ENCODE measurements at regions not wholly inside any gene's neighbourhood (a gene's known extent, or its start where the extent isn't known, plus 50 kb on each side); places are given as distances from the start of the nearest gene placed in this dataset.

GRCh38 chr9:13372510-13372909 lies 93.0 kb upstream of the MPDZ start:
- no peaks in the 10 kb centered on the region for H4K20me1 ChIP-seq (replicated peaks; ENCODE audit: control insufficient read depth, insufficient read depth, low read length)
- no peaks in the 10 kb centered on the region for H3K9me1 ChIP-seq (ENCODE audit: control insufficient read depth, insufficient read depth, low read length)
- WGBS (ENCODE audit: insufficient coverage, low coverage, missing lambda C conversion rate) = 0% methylated on average over 1 of the region's 1 CpG
- no peaks in the 10 kb centered on the region for H3K36me3 ChIP-seq (ENCODE audit: control insufficient read depth, insufficient read depth, low read length)
- TF ChIP-seq CXXC5 (CRISPR knock-in tag; IDR thresholded peaks at IDR 0.05) (no peak), ZNF707 (CRISPR knock-in tag; conservative IDR thresholded peaks at IDR 0.05) (no peak), RBM17 (IDR thresholded peaks at IDR 0.05; ENCODE audit: borderline replicate concordance, low read depth, low read length) (no peak), HDAC6 (IDR thresholded peaks at IDR 0.05; ENCODE audit: low read depth, low read length) (no peak), ZNF347 (CRISPR knock-in tag; IDR thresholded peaks at IDR 0.05; ENCODE audit: low read depth) (no peak), SRF (CRISPR knock-in tag; IDR thresholded peaks at IDR 0.05) (no peak), POLR2H (tag; IDR thresholded peaks at IDR 0.05; ENCODE audit: low read depth) (no peak), TAF1 (IDR thresholded peaks at IDR 0.05; ENCODE audit: control insufficient read depth, extremely low read depth, insufficient read depth, low read length, severe bottlenecking) (no peak), ZNF24 (IDR thresholded peaks at IDR 0.05) (no peak), TCF7L2 (IDR thresholded peaks at IDR 0.05; ENCODE audit: low read depth, low read length) (no peak), PML (IDR thresholded peaks at IDR 0.05; ENCODE audit: low read length) (no peak), CTCF (IDR thresholded peaks at IDR 0.05 in 2 of 3, conservative IDR thresholded peaks at IDR 0.05 in 1 of 3; ENCODE audit: insufficient read depth in 2 of 3, low read depth in 1 of 3, low read length in 3 of 3) (no peak), SMAD4 (CRISPR knock-in tag; conservative IDR thresholded peaks at IDR 0.05) (no peak), KLF16 (IDR thresholded peaks at IDR 0.05) (no peak)
- BruUV-seq (replicated peaks) = no TSS peak
- DNase-seq (ENCODE audit: extremely low read depth in 1 of 4, low spot score in 3 of 4) (no peak), ATAC-seq (no peak), FAIRE-seq (no peak)
- CTCF ChIA-PET (ENCODE audit: low intra/inter-chr PET ratio) = interaction anchor here (0.7 kb wide), 1 partner anchor 767 kb away, joined by 3 read pairs; no protein-coding TSS in a partner anchor
- H3K9ac ChIP-seq (ENCODE audit: insufficient read depth in 1 of 2, low read depth in 2 of 2, low read length in 2 of 2) = no peak overlapping the region
- H2AFZ ChIP-seq (ENCODE audit: low read depth, low read length) = no peak overlapping the region
- H3K4me2 ChIP-seq (ENCODE audit: insufficient read depth, low read length) = no peak overlapping the region
- in situ Hi-C loops (cut with MboI) (no loop called here), intact Hi-C loops (cut with micrococcal nuclease) (no loop called here)
- POLR2A ChIA-PET = no interaction called here
- no peaks in the 10 kb centered on the region for H3K9me3 ChIP-seq (replicated peaks; ENCODE audit: control insufficient read depth, insufficient read depth, low read depth, low read length)
- no peaks in the 10 kb centered on the region for H3K79me2 ChIP-seq (ENCODE audit: control insufficient read depth, insufficient read depth, low read length)
- H3K27me3 ChIP-seq (ENCODE audit: control insufficient read depth in 2 of 2, insufficient read depth in 2 of 2, low read length in 2 of 2) = no peaks in the 10 kb centered on the region
- H3K27ac ChIP-seq (ENCODE audit: extremely low read depth, low read depth, low read length) = no peak overlapping the region
- no peaks in the 10 kb centered on the region for H3K4me1 ChIP-seq (replicated peaks in 1 of 2; ENCODE audit: control insufficient read depth in 2 of 2, insufficient read depth in 2 of 2, low read length in 2 of 2)
- H3K4me3 ChIP-seq = no peak overlapping the region

All from K562 (cell line).